ENCODE measurements at regions not wholly inside any gene's neighbourhood (a gene's known extent, or its start where the extent isn't known, plus 50 kb on each side); places are given as distances from the start of the nearest gene placed in this dataset.

DNA sequence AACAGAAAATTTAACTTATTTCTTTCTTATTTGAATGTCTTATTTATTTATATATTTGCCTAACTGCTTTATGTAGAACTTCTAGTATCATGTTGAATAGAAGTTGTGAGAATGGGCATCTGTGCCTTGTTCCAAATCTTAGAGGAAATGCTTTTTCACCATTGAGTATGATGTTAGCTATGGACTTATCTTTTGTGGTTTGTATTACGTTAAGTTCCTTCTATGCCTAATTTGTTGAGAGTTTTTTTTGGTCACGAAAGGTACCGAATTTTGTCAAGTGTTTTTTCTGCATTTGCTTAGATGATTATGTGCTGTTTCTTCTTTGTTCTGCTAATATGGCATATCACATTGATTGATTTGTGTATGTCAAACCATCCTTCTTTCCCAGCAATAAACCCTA is 161.0 kb upstream of the TRIM24 start:
- no peak for DNase-seq
- Histone ChIP-seq H3K4me3 (no peak overlapping the region), H3K79me2 (ENCODE audit: insufficient read depth) (no peaks in the 10 kb centered on the region), H3K9me3 (ENCODE audit: low read depth) (no peaks in the 10 kb centered on the region), H3K4me1 (ENCODE audit: insufficient read depth) (no peaks in the 10 kb centered on the region), H4K20me1 (ENCODE audit: insufficient read depth) (no peaks in the 10 kb centered on the region), H3K27ac (no peak overlapping the region), H3K36me3 (ENCODE audit: low read depth) (no peaks in the 10 kb centered on the region), H3F3A (ENCODE audit: insufficient read depth) (no peaks in the 10 kb centered on the region), H2AFZ (no peak overlapping the region), H3K9me2 (ENCODE audit: insufficient read depth) (no peaks in the 10 kb centered on the region), H3K27me3 (replicated peaks; ENCODE audit: insufficient read depth) (no peaks in the 10 kb centered on the region), H3K4me2 (ENCODE audit: unreplicated experiment) (no peak overlapping the region), H3K9ac (no peak overlapping the region)
- TF ChIP-seq EZH2 (IDR thresholded peaks at IDR 0.05; ENCODE audit: insufficient read depth, poor library complexity, severe bottlenecking) (no peak), EZH2phosphoT487 (IDR thresholded peaks at IDR 0.05; ENCODE audit: insufficient read depth, low read depth) (no peak)
- 14 to 19% methylated on average over 3 of the region's 3 CpGs for WGBS, 2 experiments (ENCODE audit: low coverage in 1 of 2, low lambda C conversion rate in 2 of 2, missing lambda C conversion rate in 2 of 2)
- in situ Hi-C loops (cut with MboI): no loop called here

GRCh38 chr7:138303230-138304070 is 156.6 kb upstream of the TRIM24 start:
- Histone ChIP-seq H3K27ac (no peak overlapping the region), H3K9ac (no peak overlapping the region)
- 31 to 43% methylated on average over 6 of the region's 6 CpGs for WGBS, 2 experiments (ENCODE audit: low coverage in 1 of 2, low lambda C conversion rate in 2 of 2, missing lambda C conversion rate in 2 of 2)

DNA sequence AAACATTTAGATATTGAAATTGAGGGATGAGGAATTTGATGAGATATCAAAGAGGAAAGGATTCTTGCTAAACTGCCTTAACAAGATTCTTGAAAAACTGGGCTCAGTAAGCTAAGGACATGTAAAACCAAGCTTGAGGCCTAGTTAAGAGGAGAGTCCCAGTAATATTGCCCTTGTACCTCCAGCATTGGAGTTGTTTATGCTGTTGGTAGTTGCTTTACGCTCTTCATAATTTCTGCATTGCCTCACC is 156.1 kb upstream of the TRIM24 start:
- H3K9me3 ChIP-seq (ENCODE audit: low read depth): no peaks in the 10 kb centered on the region
- no peaks in the 10 kb centered on the region for H3F3A ChIP-seq (ENCODE audit: insufficient read depth)
- in situ Hi-C loops (cut with MboI): no loop called here
- H2AFZ ChIP-seq: no peak overlapping the region
- WGBS, 2 experiments (ENCODE audit: low coverage in 1 of 2, low lambda C conversion rate in 2 of 2, missing lambda C conversion rate in 2 of 2): 13 to 25% methylated on average over 1 of the region's 1 CpG
- no peaks in the 10 kb centered on the region for H3K27me3 ChIP-seq (replicated peaks; ENCODE audit: insufficient read depth)
- no peaks in the 10 kb centered on the region for H3K36me3 ChIP-seq (ENCODE audit: low read depth)
- H3K27ac ChIP-seq: no peak overlapping the region
- no peaks in the 10 kb centered on the region for H4K20me1 ChIP-seq (ENCODE audit: insufficient read depth)
- no peaks in the 10 kb centered on the region for H3K4me1 ChIP-seq (ENCODE audit: insufficient read depth)
- H3K4me3 ChIP-seq: no peak overlapping the region
- no peaks in the 10 kb centered on the region for H3K79me2 ChIP-seq (ENCODE audit: insufficient read depth)
- H3K9ac ChIP-seq: no peak overlapping the region
- TF ChIP-seq EZH2 (IDR thresholded peaks at IDR 0.05; ENCODE audit: insufficient read depth, poor library complexity, severe bottlenecking) (no peak), EZH2phosphoT487 (IDR thresholded peaks at IDR 0.05; ENCODE audit: insufficient read depth, low read depth) (no peak)
- no peak overlapping the region for H3K4me2 ChIP-seq (ENCODE audit: unreplicated experiment)
- H3K9me2 ChIP-seq (ENCODE audit: insufficient read depth): no peaks in the 10 kb centered on the region
- DNase-seq: no peak

More at GRCh38 chr7:138303230-138304070, 156.6 kb upstream of the TRIM24 start:
- in situ Hi-C loops (cut with MboI): no loop called here
- Histone ChIP-seq H2AFZ (no peak overlapping the region), H3K27me3 (replicated peaks; ENCODE audit: insufficient read depth) (no peaks in the 10 kb centered on the region), H3K79me2 (ENCODE audit: insufficient read depth) (no peaks in the 10 kb centered on the region), H3F3A (ENCODE audit: insufficient read depth) (no peaks in the 10 kb centered on the region), H3K4me3 (no peak overlapping the region), H3K4me2 (ENCODE audit: unreplicated experiment) (no peak overlapping the region), H3K4me1 (ENCODE audit: insufficient read depth) (no peaks in the 10 kb centered on the region), H3K9me3 (ENCODE audit: low read depth) (no peaks in the 10 kb centered on the region), H3K9me2 (ENCODE audit: insufficient read depth) (no peaks in the 10 kb centered on the region), H3K36me3 (ENCODE audit: low read depth) (no peaks in the 10 kb centered on the region), H4K20me1 (ENCODE audit: insufficient read depth) (no peaks in the 10 kb centered on the region)
- TF ChIP-seq EZH2 (IDR thresholded peaks at IDR 0.05; ENCODE audit: insufficient read depth, poor library complexity, severe bottlenecking): no peak
- no peak for TF ChIP-seq EZH2phosphoT487 (IDR thresholded peaks at IDR 0.05; ENCODE audit: insufficient read depth, low read depth)
- no peak for DNase-seq

GRCh38 chr7:138307633-138308032 is 152.4 kb upstream of the TRIM24 start:
- H3K9me3 ChIP-seq (ENCODE audit: low read depth): no peaks in the 10 kb centered on the region
- no peak overlapping the region for H2AFZ ChIP-seq
- H4K20me1 ChIP-seq (ENCODE audit: insufficient read depth): no peaks in the 10 kb centered on the region
- H3K4me1 ChIP-seq (ENCODE audit: insufficient read depth): no peaks in the 10 kb centered on the region
- no peak overlapping the region for H3K27ac ChIP-seq
- 20 to 21% methylated on average over 3 of the region's 3 CpGs for WGBS, 2 experiments (ENCODE audit: low coverage in 1 of 2, low lambda C conversion rate in 2 of 2, missing lambda C conversion rate in 2 of 2)
- no peaks in the 10 kb centered on the region for H3F3A ChIP-seq (ENCODE audit: insufficient read depth)
- H3K27me3 ChIP-seq (replicated peaks; ENCODE audit: insufficient read depth): no peaks in the 10 kb centered on the region
- in situ Hi-C loops (cut with MboI): no loop called here
- TF ChIP-seq EZH2 (IDR thresholded peaks at IDR 0.05; ENCODE audit: insufficient read depth, poor library complexity, severe bottlenecking) (no peak), EZH2phosphoT487 (IDR thresholded peaks at IDR 0.05; ENCODE audit: insufficient read depth, low read depth) (no peak)
- H3K4me2 ChIP-seq (ENCODE audit: unreplicated experiment): no peak overlapping the region
- no peak overlapping the region for H3K9ac ChIP-seq
- H3K36me3 ChIP-seq (ENCODE audit: low read depth): no peaks in the 10 kb centered on the region
- no peaks in the 10 kb centered on the region for H3K79me2 ChIP-seq (ENCODE audit: insufficient read depth)
- no peak for DNase-seq
- no peak overlapping the region for H3K4me3 ChIP-seq
- H3K9me2 ChIP-seq (ENCODE audit: insufficient read depth): no peaks in the 10 kb centered on the region
